Astrocyte (in vitro differentiated cells and primary cell): ENCODE measurements at regions not wholly inside any gene's neighbourhood (a gene's known extent, or its start where the extent isn't known, plus 50 kb on each side); places are given as distances from the start of the nearest gene placed in this dataset.

ENCODE experiments used
- DNase-seq: peaks from one replicate; pipeline ENCODE4 v3.0.0-alpha.2; 2010; ENCODE audit warnings: low read depth
- FAIRE-seq: peaks from 2 replicates; lab custom pipeline; 2011; peaks lifted over from hg19 to GRCh38; lab: Jason Lieb, UNC
- H2AFZ ChIP-seq: 2 replicates; pipeline ENCODE4 v1.6.0; 2012; ENCODE audit warnings: low read depth, low read length, inconsistent platforms
- H3K27ac ChIP-seq: 2 replicates; pipeline ENCODE4 v1.5.1; 2011; ENCODE audit warnings: low read depth, low read length, inconsistent platforms
- H3K27me3 ChIP-seq: 2 replicates; pipeline ENCODE4 v1.6.0; 2011; ENCODE audit warnings: low read length, inconsistent platforms; ENCODE audit not compliant: insufficient read depth
- H3K36me3 ChIP-seq: 2 replicates; pipeline ENCODE4 v1.5.1; 2011; ENCODE audit warnings: low read length, inconsistent platforms; ENCODE audit not compliant: insufficient read depth
- H3K4me1 ChIP-seq: 2 replicates; pipeline ENCODE4 v1.5.1; 2011; ENCODE audit warnings: low read length, inconsistent platforms; ENCODE audit not compliant: insufficient read depth
- H3K4me2 ChIP-seq: 2 replicates; pipeline ENCODE4 v1.6.0; 2012; ENCODE audit warnings: low read length, inconsistent platforms
- H3K4me3 ChIP-seq: 2 replicates; pipeline ENCODE4 v1.5.1; 2011; ENCODE audit warnings: low read depth, mild to moderate bottlenecking, low read length, inconsistent platforms; ENCODE audit not compliant: insufficient read depth
- H3K79me2 ChIP-seq: 2 replicates; pipeline ENCODE4 v1.6.0; 2012; ENCODE audit warnings: mild to moderate bottlenecking, low read length, inconsistent platforms; ENCODE audit not compliant: insufficient read depth
- H3K9ac ChIP-seq: 2 replicates; pipeline ENCODE4 v1.6.0; 2012; ENCODE audit warnings: mild to moderate bottlenecking, low read length, inconsistent platforms
- H3K9me3 ChIP-seq: 2 replicates; pipeline ENCODE4 v1.5.1; 2012; ENCODE audit warnings: low read depth, mild to moderate bottlenecking, low read length, inconsistent platforms; ENCODE audit not compliant: insufficient read depth
- H4K20me1 ChIP-seq: 2 replicates; pipeline ENCODE4 v1.6.0; 2012; ENCODE audit warnings: low read length, inconsistent platforms; ENCODE audit not compliant: insufficient read depth
- H3K27ac Mint-ChIP-seq: one replicate; pipeline ENCODE4 v1.8.0; 2021; ENCODE audit warnings: mild to moderate bottlenecking, mixed read lengths; ENCODE audit not compliant: unreplicated experiment
- H3K27me3 Mint-ChIP-seq: one replicate; pipeline ENCODE4 v1.8.0; 2021; ENCODE audit warnings: low read depth, mixed read lengths; ENCODE audit not compliant: unreplicated experiment
- H3K36me3 Mint-ChIP-seq: one replicate; pipeline ENCODE4 v1.8.0; 2021; ENCODE audit warnings: low read depth, mixed read lengths; ENCODE audit not compliant: unreplicated experiment
- H3K4me1 Mint-ChIP-seq: one replicate; pipeline ENCODE4 v1.8.0; 2021; ENCODE audit warnings: low read depth, mixed read lengths; ENCODE audit not compliant: unreplicated experiment
- H3K4me3 Mint-ChIP-seq: one replicate; pipeline ENCODE4 v1.8.0; 2021; ENCODE audit warnings: mild to moderate bottlenecking, moderate library complexity, mixed read lengths; ENCODE audit not compliant: unreplicated experiment
- H3K9me3 Mint-ChIP-seq: one replicate; pipeline ENCODE4 v1.8.0; 2021; ENCODE audit warnings: mild to moderate bottlenecking, mixed read lengths; ENCODE audit not compliant: unreplicated experiment
- EZH2 ChIP-seq: IDR thresholded peaks from 2 replicates; pipeline ENCODE4 v1.6.1; 2012; ENCODE audit warnings: mild to moderate bottlenecking, low read length, inconsistent platforms; ENCODE audit not compliant: insufficient read depth
- TF ChIP-seq, protein P1 (sequence below): IDR thresholded peaks from 2 replicates; pipeline ENCODE4 v1.5.1; 2011; ENCODE audit warnings: low read depth, mild to moderate bottlenecking, inconsistent platforms, low read length, moderate library complexity; ENCODE audit not compliant: insufficient read depth

GRCh38 chr5:173727839-173728778 lies 111.7 kb upstream of the BOD1 start:
- Mint-ChIP-seq H3K9me3 (no peaks in the 10 kb centered on the region), H3K36me3 (no peaks in the 10 kb centered on the region), H3K27me3 (peaks cover 6% of the 10 kb centered on the region), H3K4me3 (no peak overlapping the region), H3K27ac (peak overlapping the region; percentile 4), H3K4me1 (peaks cover 4% of the 10 kb centered on the region)
- Histone ChIP-seq H4K20me1 (no peaks in the 10 kb centered on the region), H3K79me2 (no peaks in the 10 kb centered on the region), H2AFZ (no peak overlapping the region), H3K36me3 (no peaks in the 10 kb centered on the region), H3K9me3 (no peaks in the 10 kb centered on the region), H3K4me1 (no peaks in the 10 kb centered on the region), H3K27me3 (peaks cover 5% of the 10 kb centered on the region), H3K9ac (no peak overlapping the region), H3K4me2 (no peak overlapping the region), H3K4me3 (no peak overlapping the region), H3K27ac (no peak overlapping the region)
- DNase-seq, result no peak
- no peak for TF ChIP-seq EZH2
- TF ChIP-seq, protein P1, sequence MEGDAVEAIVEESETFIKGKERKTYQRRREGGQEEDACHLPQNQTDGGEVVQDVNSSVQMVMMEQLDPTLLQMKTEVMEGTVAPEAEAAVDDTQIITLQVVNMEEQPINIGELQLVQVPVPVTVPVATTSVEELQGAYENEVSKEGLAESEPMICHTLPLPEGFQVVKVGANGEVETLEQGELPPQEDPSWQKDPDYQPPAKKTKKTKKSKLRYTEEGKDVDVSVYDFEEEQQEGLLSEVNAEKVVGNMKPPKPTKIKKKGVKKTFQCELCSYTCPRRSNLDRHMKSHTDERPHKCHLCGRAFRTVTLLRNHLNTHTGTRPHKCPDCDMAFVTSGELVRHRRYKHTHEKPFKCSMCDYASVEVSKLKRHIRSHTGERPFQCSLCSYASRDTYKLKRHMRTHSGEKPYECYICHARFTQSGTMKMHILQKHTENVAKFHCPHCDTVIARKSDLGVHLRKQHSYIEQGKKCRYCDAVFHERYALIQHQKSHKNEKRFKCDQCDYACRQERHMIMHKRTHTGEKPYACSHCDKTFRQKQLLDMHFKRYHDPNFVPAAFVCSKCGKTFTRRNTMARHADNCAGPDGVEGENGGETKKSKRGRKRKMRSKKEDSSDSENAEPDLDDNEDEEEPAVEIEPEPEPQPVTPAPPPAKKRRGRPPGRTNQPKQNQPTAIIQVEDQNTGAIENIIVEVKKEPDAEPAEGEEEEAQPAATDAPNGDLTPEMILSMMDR, result no peak
- FAIRE-seq, result no peak

- Histone ChIP-seq H3K4me1 (no peaks in the 10 kb centered on the region), H3K4me2 (no peak overlapping the region), H2AFZ (no peak overlapping the region), H3K9me3 (no peaks in the 10 kb centered on the region), H3K9ac (no peak overlapping the region), H3K27ac (no peak overlapping the region), H3K4me3 (no peak overlapping the region), H3K79me2 (no peaks in the 10 kb centered on the region), H3K27me3 (peaks cover 5% of the 10 kb centered on the region), H4K20me1 (no peaks in the 10 kb centered on the region), H3K36me3 (no peaks in the 10 kb centered on the region)
- Mint-ChIP-seq H3K9me3 (no peaks in the 10 kb centered on the region), H3K4me3 (no peak overlapping the region), H3K36me3 (no peaks in the 10 kb centered on the region), H3K27ac (no peak overlapping the region), H3K27me3 (peaks cover 6% of the 10 kb centered on the region), H3K4me1 (peaks cover 4% of the 10 kb centered on the region)
- FAIRE-seq, result no peak
- DNase-seq, result no peak
- TF ChIP-seq, protein P1, result no peak
- TF ChIP-seq EZH2, result no peak
These were observed 112.8 kb upstream of the BOD1 start for GRCh38 chr5:173729079-173729765.
